PFSK-1 (cell line): ENCODE measurements at regions not wholly inside any gene's neighbourhood (a gene's known extent, or its start where the extent isn't known, plus 50 kb on each side); places are given as distances from the start of the nearest gene placed in this dataset.

ENCODE experiments used
- FOXP2 ChIP-seq: optimal IDR thresholded peaks from 2 replicates; pipeline ENCODE3; 2011; ENCODE audit warnings: borderline replicate concordance, control low read depth, inconsistent platforms; ENCODE audit not compliant: insufficient read depth; ENCODE audit errors: extremely low read length, extremely low read depth
- POLR2AphosphoS5 ChIP-seq: IDR thresholded peaks from 2 replicates; pipeline ENCODE4 v1.6.1; 2012; ENCODE audit warnings: low read depth, mild to moderate bottlenecking, control low read depth, low read length, moderate library complexity
- REST ChIP-seq, 2 experiments: IDR thresholded peaks; 2 replicates each; pipeline versions ENCODE4 v1.6.1 to v1.8.0; 2011 to 2012; ENCODE audit warnings: low read depth in 2 of 2, low read length in 2 of 2, control low read depth in 1 of 2, inconsistent platforms in 1 of 2, mild to moderate bottlenecking in 1 of 2, moderate library complexity in 1 of 2; ENCODE audit not compliant: insufficient read depth in 1 of 2
- SIN3A ChIP-seq: IDR thresholded peaks from 2 replicates; pipeline ENCODE4 v1.6.1; 2012; ENCODE audit warnings: mild to moderate bottlenecking, low read length, moderate library complexity, borderline replicate concordance; ENCODE audit not compliant: insufficient read depth
- TAF1 ChIP-seq: IDR thresholded peaks from 2 replicates; pipeline ENCODE4 v1.6.1; 2012; ENCODE audit warnings: low read length, control low read depth, borderline replicate concordance; ENCODE audit not compliant: insufficient read depth

GRCh38 chr2:81647715-81648230, 1343.2 kb upstream of the LRRTM1 start:
- TF ChIP-seq TAF1 (no peak), POLR2AphosphoS5 (no peak), REST (IDR thresholded peaks at IDR 0.05; ENCODE audit: insufficient read depth in 1 of 2, low read depth in 2 of 2, low read length in 2 of 2) (no peak)

GRCh38 chr2:81645745-81646301, 1341.3 kb upstream of the LRRTM1 start:
- TF ChIP-seq REST (IDR thresholded peaks at IDR 0.05; ENCODE audit: insufficient read depth in 1 of 2, low read depth in 2 of 2, low read length in 2 of 2) (no peak), POLR2AphosphoS5 (no peak), SIN3A (no peak), TAF1 (no peak), FOXP2 (no peak)

- TF ChIP-seq TAF1: no peak
- no peak for TF ChIP-seq POLR2AphosphoS5
- no peak for TF ChIP-seq REST (IDR thresholded peaks at IDR 0.05; ENCODE audit: insufficient read depth in 1 of 2, low read depth in 2 of 2, low read length in 2 of 2)
- no peak for TF ChIP-seq FOXP2
- TF ChIP-seq SIN3A: no peak
Observed at GRCh38 chr2:81644189-81644588, 1339.6 kb upstream of the LRRTM1 start.

GRCh38 chr2:81624825-81625224, 1320.3 kb upstream of the LRRTM1 start:
- TF ChIP-seq POLR2AphosphoS5 (no peak), REST (IDR thresholded peaks at IDR 0.05; ENCODE audit: insufficient read depth in 1 of 2, low read depth in 2 of 2, low read length in 2 of 2) (no peak), SIN3A (no peak), FOXP2 (no peak), TAF1 (no peak)

GRCh38 chr2:81600088-81600487, 1295.5 kb upstream of the LRRTM1 start:
- TF ChIP-seq SIN3A (no peak), FOXP2 (no peak), POLR2AphosphoS5 (no peak), REST (IDR thresholded peaks at IDR 0.05; ENCODE audit: insufficient read depth in 1 of 2, low read depth in 2 of 2, low read length in 2 of 2) (no peak), TAF1 (no peak)
